Mucosa of descending colon (tissue), 3 donors: ENCODE measurements at regions not wholly inside any gene's neighbourhood (a gene's known extent, or its start where the extent isn't known, plus 50 kb on each side); places are given as distances from the start of the nearest gene placed in this dataset.
A peak's percentile ranks its signal among the peaks of the same experiment; 100 is the strongest.

Experiments used
- ATAC-seq: fragments of 200-7000 bp; cut with Tn5 transposase; one replicate; pipeline ENCODE4 v1.9.1; 2020; ENCODE audit warnings: mild to moderate bottlenecking, moderate library complexity
- DNase-seq, 3 donors: peaks; one replicate each; pipeline ENCODE4 v3.0.0-alpha.2; 2020
- H3K36me3 ChIP-seq: fragments of 200-600 bp; one replicate; pipeline ENCODE4 v1.8.0; 2021; ENCODE audit warnings: low read depth, mild to moderate bottlenecking
- H3K4me1 ChIP-seq: fragments of 200-600 bp; one replicate; pipeline ENCODE4 v1.8.0; 2021; ENCODE audit warnings: low read depth, mild to moderate bottlenecking
- H3K4me3 ChIP-seq: fragments of 200-600 bp; one replicate; pipeline ENCODE4 v1.8.0; 2021; ENCODE audit warnings: mild to moderate bottlenecking
- H3K9me3 ChIP-seq: fragments of 200-600 bp; one replicate; pipeline ENCODE4 v1.8.0; 2021; ENCODE audit warnings: mild to moderate bottlenecking
- CTCF ChIP-seq: fragments of 200-600 bp; IDR thresholded peaks from one replicate; pipeline ENCODE4 v1.8.0; 2022; ENCODE audit warnings: antibody characterized with exemption, mild to moderate bottlenecking
- intact Hi-C, 2 donors: fragments of 100-400 bp; cut with DNase I in 1 of 2; cut with micrococcal nuclease in 1 of 2; formaldehyde crosslinking; loops; one replicate each; pipeline versions ENCODE4 v1.11.0 to v1.11.1; 2022; cut with DNase I, micrococcal nuclease
- donor health status: DM: no; HTN: no; CAD: no; lungs with moderate emphysema.
- donor health status: DM: no; HTN: no; CAD: no.
- donor health status: DM: no; HTN: yes; CAD: no.

GRCh38 chrX:84729408-84729807 lies 227.2 kb upstream of the HDX start:
- no peak for TF ChIP-seq CTCF
- intact Hi-C loops, result loop anchor here in 1 of 2 donors (5.0 kb wide), 1 partner anchor 178 kb away; no protein-coding TSS in a partner anchor
- Histone ChIP-seq H3K4me1 (no peaks in the 10 kb centered on the region), H3K4me3 (no peak overlapping the region), H3K36me3 (no peaks in the 10 kb centered on the region), H3K9me3 (no peaks in the 10 kb centered on the region)
- ATAC-seq (no peak), DNase-seq (no peak)

- intact Hi-C loops, result loop anchor here in 1 of 2 donors (5.0 kb wide), 1 partner anchor 177 kb away; no protein-coding TSS in a partner anchor
- DNase-seq, result peak in 2 of 3 donors; percentile 20 to 25
Measured at GRCh38 chrX:84729809-84730208, 227.6 kb upstream of the HDX start.

GRCh38 chrX:84735025-84735424 lies 232.8 kb upstream of the HDX start:
- TF ChIP-seq CTCF, result no peak
- Histone ChIP-seq H3K9me3 (no peaks in the 10 kb centered on the region), H3K4me1 (no peaks in the 10 kb centered on the region), H3K4me3 (no peak overlapping the region), H3K36me3 (no peaks in the 10 kb centered on the region)
- ATAC-seq (no peak), DNase-seq (no peak)
- intact Hi-C loops, result no loop called here

More at GRCh38 chrX:84729809-84730208, 227.6 kb upstream of the HDX start:
- Histone ChIP-seq H3K9me3 (no peaks in the 10 kb centered on the region), H3K4me3 (no peak overlapping the region), H3K4me1 (no peaks in the 10 kb centered on the region), H3K36me3 (no peaks in the 10 kb centered on the region)
- peak; percentile 96 for ATAC-seq
- TF ChIP-seq CTCF, result peak; percentile 27

GRCh38 chrX:84737471-84737871 lies 235.2 kb upstream of the HDX start:
- intact Hi-C loops, result no loop called here
- Histone ChIP-seq H3K4me1 (no peaks in the 10 kb centered on the region), H3K36me3 (no peaks in the 10 kb centered on the region), H3K4me3 (no peak overlapping the region), H3K9me3 (no peaks in the 10 kb centered on the region)
- TF ChIP-seq CTCF, result no peak
- DNase-seq, result no peak
- no peak for ATAC-seq

- Histone ChIP-seq H3K9me3 (no peaks in the 10 kb centered on the region), H3K4me3 (no peak overlapping the region), H3K36me3 (no peaks in the 10 kb centered on the region), H3K4me1 (no peaks in the 10 kb centered on the region)
- DNase-seq (no peak), ATAC-seq (no peak)
- TF ChIP-seq CTCF, result no peak
- intact Hi-C loops, result no loop called here
Measured at GRCh38 chrX:84747516-84747915, 245.3 kb upstream of the HDX start.
